Astrocyte (in vitro differentiated cells and primary cell): ENCODE measurements at regions not wholly inside any gene's neighbourhood (a gene's known extent, or its start where the extent isn't known, plus 50 kb on each side); places are given as distances from the start of the nearest gene placed in this dataset.

Source experiments
- CTCF ChIP-seq: IDR thresholded peaks from 2 replicates; pipeline ENCODE4 v1.5.1; 2011; ENCODE audit warnings: low read depth, mild to moderate bottlenecking, inconsistent platforms, low read length, moderate library complexity; ENCODE audit not compliant: insufficient read depth
- EZH2 ChIP-seq: IDR thresholded peaks from 2 replicates; pipeline ENCODE4 v1.6.1; 2012; ENCODE audit warnings: mild to moderate bottlenecking, low read length, inconsistent platforms; ENCODE audit not compliant: insufficient read depth

- no peak for TF ChIP-seq CTCF
- no peak for TF ChIP-seq EZH2
These were observed 475.6 kb downstream of the TDRD15 start for GRCh38 chr2:21599417-21599816.
